HT-29 (cell line): ENCODE measurements at regions not wholly inside any gene's neighbourhood (a gene's known extent, or its start where the extent isn't known, plus 50 kb on each side); places are given as distances from the start of the nearest gene placed in this dataset.

ENCODE experiments used
- DNase-seq: peaks from one replicate; pipeline ENCODE4 v3.0.0-alpha.2; 2015; ENCODE audit warnings: low spot score

GRCh38 chr3:43183456-43183855 is 77.6 kb upstream of the POMGNT2 start:
- DNase-seq = no peak

DNA sequence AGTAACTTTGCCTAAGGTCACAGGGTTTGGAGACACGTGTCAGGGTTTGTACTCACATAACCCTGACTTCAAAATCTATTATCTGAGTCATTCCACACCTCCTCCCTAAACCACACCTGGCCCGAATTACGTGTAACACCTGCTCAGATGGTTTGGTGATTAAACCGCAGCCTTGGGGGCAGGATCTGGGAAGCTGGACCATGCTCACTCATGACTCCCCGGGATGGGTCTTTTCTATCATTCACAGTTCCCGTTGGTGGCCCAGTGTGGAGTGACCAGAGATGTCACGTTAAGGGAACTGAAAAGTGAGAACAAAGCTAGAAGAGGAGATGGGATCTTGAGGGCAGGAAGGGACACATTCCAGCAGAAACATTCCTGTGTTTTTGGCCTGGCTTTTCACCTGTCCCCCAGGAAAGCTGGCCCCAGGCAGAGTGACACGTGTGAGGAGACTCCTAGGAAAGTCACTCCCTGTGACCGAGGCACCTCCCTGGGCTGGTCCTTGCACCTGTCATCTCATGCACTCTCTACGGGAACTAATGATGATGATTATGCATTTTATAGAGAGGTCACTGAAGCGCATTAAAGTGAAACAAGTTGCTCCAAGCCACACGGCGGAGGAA is 75.4 kb upstream of the POMGNT2 start:
- DNase-seq = no peak

DNA sequence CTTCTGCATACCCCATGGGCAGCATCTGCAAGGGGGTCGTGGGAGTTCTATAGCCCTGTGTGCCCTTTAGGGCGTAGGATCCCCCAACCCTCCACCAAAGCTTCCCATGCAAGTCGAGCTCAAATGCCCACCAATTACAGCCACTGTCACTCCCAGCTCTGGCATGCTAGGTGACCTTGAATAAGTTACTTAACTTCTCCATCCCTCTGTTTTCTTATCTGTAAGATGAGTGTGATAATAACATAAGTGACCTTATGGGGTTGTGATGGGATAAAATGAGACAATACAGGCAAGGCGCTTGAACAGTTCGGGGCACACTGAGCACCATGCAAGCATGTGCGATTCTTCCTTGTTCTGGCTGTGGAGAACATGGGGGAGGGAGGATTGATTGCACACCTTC is 74.8 kb upstream of the POMGNT2 start:
- no peak for DNase-seq

GRCh38 chr3:43180027-43180426 is 74.1 kb upstream of the POMGNT2 start:
- peak; percentile 18 for DNase-seq

DNA sequence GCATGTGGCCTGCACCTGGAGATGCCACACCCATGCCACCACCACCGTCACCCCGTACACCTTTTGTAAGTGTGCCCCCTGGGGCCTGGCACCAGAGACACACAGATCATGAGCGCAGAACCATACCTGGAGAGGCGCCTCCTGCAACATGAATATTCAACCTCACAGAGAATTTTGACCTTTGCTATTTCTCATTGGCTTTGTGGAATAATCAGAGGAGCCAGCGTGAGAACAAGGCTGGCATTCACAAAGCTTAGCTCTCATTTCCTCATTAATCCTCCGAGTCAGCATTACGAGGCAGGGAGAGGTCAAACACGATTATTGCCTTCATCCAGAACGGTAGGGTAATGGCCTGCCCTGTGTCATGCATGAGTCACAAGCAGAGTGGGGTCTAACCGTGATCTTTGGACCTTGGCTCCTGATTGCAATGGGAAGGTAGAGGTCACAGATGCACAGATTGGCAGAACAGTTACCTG is 73.0 kb upstream of the POMGNT2 start:
- peak; percentile 71 for DNase-seq

DNA sequence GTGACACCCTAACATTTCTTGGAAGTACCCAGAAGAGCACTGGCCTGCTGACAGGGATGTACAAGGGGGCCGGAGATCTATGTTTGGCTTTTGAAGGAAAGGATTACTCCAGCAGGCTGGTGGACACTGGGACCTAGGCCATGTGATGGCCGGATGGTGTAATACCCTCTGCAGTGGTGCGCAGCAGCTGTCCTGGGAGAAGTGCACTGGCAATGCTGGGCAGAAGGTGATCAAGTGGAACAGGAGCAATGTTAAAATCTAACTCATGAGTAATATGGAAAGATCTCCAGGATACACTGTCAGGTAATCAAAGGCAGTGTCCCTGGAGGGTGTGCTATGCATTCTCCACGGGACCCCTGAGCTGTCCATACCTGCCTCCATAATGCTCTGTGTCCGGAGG is 71.2 kb upstream of the POMGNT2 start:
- DNase-seq = no peak

DNA sequence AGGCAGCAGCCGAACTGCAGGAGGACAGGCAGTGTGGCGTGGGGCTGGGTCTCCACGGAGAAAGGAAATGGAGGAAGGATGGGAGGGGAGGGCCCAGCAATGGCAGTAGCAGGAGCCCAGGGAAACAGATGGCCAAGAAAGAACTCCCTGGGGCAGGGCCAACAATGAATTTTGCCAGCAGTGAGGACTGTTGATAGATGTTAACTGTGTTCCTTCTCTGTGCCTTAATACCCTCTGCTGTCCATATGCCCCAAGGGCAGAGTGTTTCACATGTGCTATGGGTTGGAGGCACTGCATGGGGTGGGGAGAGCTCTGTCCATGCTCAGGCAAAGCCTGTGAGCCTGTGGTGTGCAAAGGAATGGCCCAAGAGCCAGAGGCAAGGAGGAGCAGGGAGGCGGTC is 70.8 kb upstream of the POMGNT2 start:
- no peak for DNase-seq

- no peak for DNase-seq
These were observed 69.7 kb upstream of the POMGNT2 start for GRCh38 chr3:43175541-43175940.

- DNase-seq = no peak
These were observed 68.1 kb upstream of the POMGNT2 start for GRCh38 chr3:43173949-43174348.

DNA sequence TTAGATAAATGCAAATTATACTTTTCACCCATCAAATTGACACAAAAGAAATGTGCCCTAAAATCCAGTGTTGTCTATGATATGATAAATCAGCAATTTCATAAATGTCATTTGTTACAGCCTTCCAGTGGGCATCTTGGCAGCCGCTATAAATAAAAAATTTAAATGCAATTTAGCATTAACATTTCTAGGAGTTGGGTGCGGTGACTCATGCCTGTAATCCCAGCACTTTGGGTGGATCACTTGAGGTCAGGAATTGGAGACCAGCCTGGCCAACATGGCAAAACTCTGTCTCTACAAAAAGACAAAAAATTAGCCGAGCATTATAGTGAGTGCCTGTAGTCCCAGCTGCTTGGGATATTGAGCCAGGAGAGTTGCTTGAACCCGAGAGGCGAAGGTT is 65.9 kb upstream of the POMGNT2 start:
- DNase-seq = no peak

DNA sequence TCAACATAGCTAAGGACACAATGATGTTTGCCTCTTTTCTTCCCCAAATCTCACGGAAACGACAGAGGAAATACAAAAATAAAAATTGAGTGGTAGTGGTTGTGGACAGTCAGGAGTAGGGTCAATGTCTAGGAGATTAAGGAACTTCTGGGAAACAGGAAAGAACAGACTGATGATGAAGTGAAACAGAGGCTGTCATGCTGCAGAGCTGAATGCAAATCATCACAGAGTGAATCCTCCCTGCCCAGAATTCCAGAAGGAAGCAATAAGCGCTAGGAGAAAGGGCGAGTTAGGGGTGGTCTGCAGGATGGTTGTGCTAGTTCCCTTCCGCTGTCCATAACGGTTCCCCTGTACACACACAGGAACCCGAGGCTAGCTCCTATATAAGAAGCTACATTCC is 64.7 kb upstream of the POMGNT2 start:
- no peak for DNase-seq

DNA sequence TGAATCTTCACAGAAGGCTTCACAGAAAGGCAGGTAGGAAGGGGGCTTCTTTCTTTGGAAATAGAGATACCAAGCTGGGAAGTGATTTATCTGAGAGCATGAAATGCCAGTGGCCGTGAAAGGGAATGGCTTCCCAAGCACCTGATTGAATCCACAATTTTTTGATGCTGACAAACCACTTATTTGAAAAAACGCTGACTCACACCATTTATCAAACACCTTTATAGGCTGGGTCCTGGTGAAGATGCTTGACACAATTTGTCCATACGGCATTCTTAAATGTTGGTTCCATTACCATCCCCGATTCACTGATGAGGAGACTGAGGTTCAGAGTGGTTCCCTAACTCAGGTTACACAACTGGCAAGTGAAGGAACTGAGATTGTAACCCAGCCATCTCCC is 64.1 kb upstream of the POMGNT2 start:
- no peak for DNase-seq

DNA sequence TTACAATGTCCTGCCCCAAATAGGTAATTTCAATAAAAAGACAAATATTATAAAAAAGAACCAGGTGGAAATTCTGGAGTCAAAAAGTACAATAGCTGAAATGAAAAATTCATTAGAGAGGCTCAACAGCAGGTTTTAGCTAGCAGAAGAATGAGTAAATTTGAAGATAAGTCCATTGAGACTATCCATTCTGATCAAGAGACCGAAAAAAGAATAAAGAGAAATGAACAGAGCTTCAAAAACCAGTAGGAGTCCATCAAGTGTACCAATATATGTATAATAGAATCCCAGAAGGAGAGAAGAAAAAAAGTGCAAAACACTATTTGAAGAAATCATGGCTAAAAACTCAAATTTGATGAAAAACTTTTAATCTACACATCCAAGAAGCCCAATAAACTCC is 60.5 kb upstream of the POMGNT2 start:
- no peak for DNase-seq

GRCh38 chr3:43165786-43166185 is 59.9 kb upstream of the POMGNT2 start:
- no peak for DNase-seq

GRCh38 chr3:43163895-43164493 is 58.1 kb upstream of the POMGNT2 start:
- no peak for DNase-seq

DNA sequence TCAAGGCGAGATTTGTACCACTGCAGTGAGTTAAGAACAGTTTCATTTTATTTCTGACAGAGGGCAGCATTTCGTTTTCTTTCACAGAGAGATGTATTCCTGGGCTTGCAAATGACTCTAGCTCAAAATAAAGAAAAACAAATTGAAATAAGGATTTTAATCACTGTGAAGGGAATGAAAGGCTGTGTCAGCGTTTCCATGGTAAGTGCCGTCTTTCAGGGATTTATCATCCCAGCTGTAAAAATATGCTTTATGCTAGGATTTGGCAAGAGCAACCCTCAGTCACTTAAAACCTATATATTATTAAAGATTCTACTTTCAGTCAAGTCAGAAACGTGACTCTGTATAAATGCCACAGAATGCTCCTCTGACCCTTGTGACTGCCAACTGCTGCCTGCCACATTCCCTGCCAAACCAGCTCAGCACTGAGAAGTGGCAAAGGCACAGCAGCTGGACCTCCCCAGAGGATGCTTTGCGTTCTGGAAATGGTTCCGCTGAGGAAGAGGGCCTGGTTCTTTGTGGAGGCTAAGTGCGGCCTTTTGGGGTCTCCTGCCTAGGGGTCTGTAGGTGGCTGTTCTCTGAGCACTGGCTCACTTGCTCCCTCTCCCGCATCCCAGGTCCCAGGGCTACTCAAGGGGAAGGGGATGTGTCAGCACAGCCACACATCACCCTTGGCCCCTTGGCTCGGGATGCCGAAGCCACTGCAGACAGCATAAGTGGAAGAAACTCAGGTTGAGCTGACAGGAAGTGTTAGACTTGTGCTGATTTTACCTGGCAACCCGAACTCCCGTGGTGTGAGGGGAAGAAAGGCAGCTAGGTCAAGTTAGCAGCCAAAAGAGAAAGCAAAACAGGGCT is 56.6 kb upstream of the POMGNT2 start:
- peak; percentile 35 for DNase-seq

- no peak for DNase-seq
These were observed 55.9 kb upstream of the POMGNT2 start for GRCh38 chr3:43161684-43162229.

DNA sequence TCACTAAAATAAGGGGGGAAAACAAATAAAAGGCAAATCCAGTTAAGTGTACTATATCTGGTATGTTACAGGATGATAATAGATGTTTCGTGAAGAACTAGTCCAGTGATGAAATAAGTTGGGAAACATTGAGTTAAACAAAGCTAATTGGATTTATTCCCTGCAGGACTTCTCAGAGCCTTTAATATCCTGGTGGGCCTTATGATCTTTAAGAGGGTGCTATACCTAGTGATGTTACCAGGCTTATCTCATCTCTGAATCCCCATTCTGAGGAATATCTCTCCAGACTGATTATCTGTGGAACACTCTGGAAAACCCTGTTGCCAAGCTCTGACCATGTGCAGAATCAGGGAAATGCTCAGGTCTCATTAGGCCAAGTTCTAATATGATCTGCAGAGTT is 54.8 kb upstream of the POMGNT2 start:
- no peak for DNase-seq

- no peak for DNase-seq
These were observed 54.0 kb upstream of the POMGNT2 start for GRCh38 chr3:43159876-43160255.

- no peak for DNase-seq
These were observed 53.4 kb upstream of the POMGNT2 start for GRCh38 chr3:43159131-43159875.

GRCh38 chr3:43156812-43157455 is 51.1 kb upstream of the POMGNT2 start:
- DNase-seq = no peak
